OCI-LY7 (cell line): ENCODE measurements at regions not wholly inside any gene's neighbourhood (a gene's known extent, or its start where the extent isn't known, plus 50 kb on each side); places are given as distances from the start of the nearest gene placed in this dataset.
A peak's percentile ranks its signal among the peaks of the same experiment; 100 is the strongest.
"Not testable (repeated sequence)": the region's sequence is repeated elsewhere in the genome, so short reads cannot be mapped to it uniquely, and the experiment has no call there.

ENCODE experiments used
- BruUV-seq: library from RNA; stranded (reverse); fragments of 400-500 nt; replicated peaks from 2 replicates; lab custom pipeline; 2021; lab: Mats Ljungman, UMichigan
- CTCF ChIA-PET: fragments of 300-600 bp; sonication (Branson Sonifier 250); formaldehyde crosslinking; loops from one replicate; lab custom pipeline; 2022; ENCODE audit warnings: antibody characterized with exemption; ENCODE audit not compliant: unreplicated experiment; lab: Charles Lee
- POLR2A ChIA-PET: fragments of 300-600 bp; sonication (Branson Sonifier 250); formaldehyde crosslinking; loops from one replicate; lab custom pipeline; 2022; ENCODE audit warnings: antibody characterized with exemption; lab: Charles Lee
- DNase-seq: peaks from one replicate; pipeline ENCODE4 v3.0.0-alpha.2; 2015; ENCODE audit warnings: low spot score
- H2AFZ ChIP-seq: fragments of 200-600 bp; sonication (generic), shearing (Covaris generic); 2 replicates; pipeline ENCODE4 v1.6.1; 2014; ENCODE audit warnings: mild to moderate bottlenecking, antibody characterized with exemption, low read length, moderate library complexity
- H3K27ac ChIP-seq: fragments of 200-600 bp; sonication (generic); 2 replicates; pipeline ENCODE4 v1.5.1; 2014; ENCODE audit warnings: mixed run types, low read depth, mild to moderate bottlenecking, moderate library complexity, low read length, inconsistent platforms; ENCODE audit not compliant: poor library complexity, severe bottlenecking
- H3K36me3 ChIP-seq: fragments of 200-600 bp; sonication (generic); 2 replicates; pipeline ENCODE4 v1.6.1; 2014; ENCODE audit warnings: mild to moderate bottlenecking, antibody characterized with exemption, low read length, moderate library complexity, mixed read lengths; ENCODE audit not compliant: insufficient read depth
- H3K4me1 ChIP-seq: fragments of 200-600 bp; sonication (generic); 2 replicates; pipeline ENCODE4 v1.5.1; 2014; ENCODE audit warnings: mild to moderate bottlenecking, low read length; ENCODE audit not compliant: insufficient read depth, poor library complexity, severe bottlenecking
- H3K4me2 ChIP-seq: fragments of 200-600 bp; sonication (generic); 2 replicates; pipeline ENCODE4 v1.6.1; 2014; ENCODE audit warnings: mild to moderate bottlenecking, low read length
- H3K4me3 ChIP-seq: fragments of 200-600 bp; sonication (generic); 2 replicates; pipeline ENCODE4 v1.5.1; 2014; ENCODE audit warnings: mild to moderate bottlenecking, low read depth, low read length; ENCODE audit not compliant: poor library complexity, severe bottlenecking
- H3K79me2 ChIP-seq: fragments of 200-600 bp; sonication (generic); 2 replicates; pipeline ENCODE4 v1.6.1; 2016; ENCODE audit warnings: low read depth, mild to moderate bottlenecking, low read length, moderate library complexity, mixed read lengths; ENCODE audit not compliant: insufficient read depth
- H3K9me2 ChIP-seq: fragments of 200-600 bp; sonication (generic); 2 replicates; pipeline ENCODE4 v1.6.1; 2016; ENCODE audit warnings: mild to moderate bottlenecking, low read length, mixed read lengths; ENCODE audit not compliant: insufficient read depth
- H3K9me3 ChIP-seq: fragments of 200-600 bp; sonication (generic); 2 replicates; pipeline ENCODE4 v1.6.1; 2014; ENCODE audit warnings: mild to moderate bottlenecking, mixed run types, low read length, mixed read lengths
- H4K20me1 ChIP-seq: fragments of 200-600 bp; sonication (generic); 2 replicates; pipeline ENCODE4 v1.6.1; 2014; ENCODE audit warnings: mild to moderate bottlenecking, antibody characterized with exemption, low read length, moderate library complexity, mixed read lengths; ENCODE audit not compliant: insufficient read depth
- EZH2phosphoT487 ChIP-seq: fragments of 200-600 bp; sonication (generic); IDR thresholded peaks from 2 replicates; pipeline ENCODE4 v1.6.1; 2018; ENCODE audit warnings: low read depth, borderline replicate concordance, mild to moderate bottlenecking, mixed run types, antibody characterized with exemption, low read length, moderate library complexity, mixed read lengths
- intact Hi-C: fragments of 100-400 bp; cut with micrococcal nuclease; formaldehyde crosslinking; loops from one replicate; pipeline ENCODE4 v1.10.0; 2022; ENCODE audit not compliant: unreplicated experiment
- TF ChIP-seq, protein P1 (sequence below): fragments of 200-600 bp; sonication (generic); conservative IDR thresholded peaks from 2 replicates; pipeline ENCODE4 v1.5.1; 2014; ENCODE audit warnings: mild to moderate bottlenecking, antibody characterized with exemption, low read length, moderate library complexity, mixed read lengths

DNA sequence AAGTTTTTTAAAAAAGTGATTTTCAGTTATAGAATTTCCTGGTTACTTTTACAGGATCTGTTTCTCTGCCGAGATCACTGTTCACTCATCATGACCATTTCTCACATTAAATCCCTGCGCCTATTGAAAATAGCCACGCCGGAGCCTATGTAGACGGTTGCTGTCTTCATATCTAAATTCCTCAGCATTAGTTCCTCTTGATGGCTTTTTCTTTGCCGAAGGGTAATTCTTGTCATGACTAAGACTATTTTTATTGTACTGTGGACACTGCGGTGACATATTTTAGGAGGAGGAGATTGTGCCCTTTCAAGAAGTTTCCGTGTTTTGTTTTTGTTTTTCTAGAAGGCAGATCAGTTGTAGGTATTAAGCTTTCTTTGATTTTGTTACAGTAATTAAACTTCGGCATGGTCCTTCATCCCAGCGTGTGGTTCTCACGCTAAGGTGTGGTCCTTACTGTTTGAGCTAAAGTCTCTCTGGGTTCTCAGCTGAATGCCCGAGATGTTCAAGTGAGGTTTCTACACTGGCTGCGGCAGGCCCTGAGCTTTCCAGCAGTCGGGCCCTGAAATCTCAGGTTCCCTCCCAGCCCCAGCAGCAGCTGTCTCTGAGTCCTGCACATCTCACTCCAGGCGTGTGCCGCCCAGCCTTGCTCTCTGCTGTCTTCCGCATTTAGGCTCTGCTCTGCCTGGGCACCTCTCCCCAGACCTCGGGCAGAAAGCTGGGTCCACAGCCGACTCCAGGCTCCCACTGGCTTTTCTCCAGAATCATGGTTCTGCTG, 1110.5 kb downstream of the TBC1D22A start:
- ChIA-PET POLR2A (interaction anchor here (0.7 to 1.2 kb wide), 2 partner anchors 9 to 15 kb away, joined by 3 to 4 read pairs; no protein-coding TSS in a partner anchor), CTCF (no interaction called here)
- peak overlapping the region; percentile 64 for H3K27ac ChIP-seq
- H3K9me3 ChIP-seq, result peaks cover 16% of the 10 kb centered on the region
- H3K4me1 ChIP-seq, result peaks cover 38% of the 10 kb centered on the region
- no peak overlapping the region for H3K4me3 ChIP-seq
- DNase-seq, result no peak
- no peak for TF ChIP-seq EZH2phosphoT487
- intact Hi-C loops, result loop anchor here (5.0 kb wide), 1 partner anchor 44 kb away; no protein-coding TSS in a partner anchor
- H3K36me3 ChIP-seq, result no peaks in the 10 kb centered on the region
- no peaks in the 10 kb centered on the region for H4K20me1 ChIP-seq
- no peak overlapping the region for H2AFZ ChIP-seq
- H3K4me2 ChIP-seq, result peak overlapping the region; percentile 62
- no peaks in the 10 kb centered on the region for H3K9me2 ChIP-seq
- no peaks in the 10 kb centered on the region for H3K79me2 ChIP-seq
- BruUV-seq, result no TSS peak

GRCh38 chr22:47865626-47866025, 1103.2 kb downstream of the TBC1D22A start:
- TF ChIP-seq, protein P1, sequence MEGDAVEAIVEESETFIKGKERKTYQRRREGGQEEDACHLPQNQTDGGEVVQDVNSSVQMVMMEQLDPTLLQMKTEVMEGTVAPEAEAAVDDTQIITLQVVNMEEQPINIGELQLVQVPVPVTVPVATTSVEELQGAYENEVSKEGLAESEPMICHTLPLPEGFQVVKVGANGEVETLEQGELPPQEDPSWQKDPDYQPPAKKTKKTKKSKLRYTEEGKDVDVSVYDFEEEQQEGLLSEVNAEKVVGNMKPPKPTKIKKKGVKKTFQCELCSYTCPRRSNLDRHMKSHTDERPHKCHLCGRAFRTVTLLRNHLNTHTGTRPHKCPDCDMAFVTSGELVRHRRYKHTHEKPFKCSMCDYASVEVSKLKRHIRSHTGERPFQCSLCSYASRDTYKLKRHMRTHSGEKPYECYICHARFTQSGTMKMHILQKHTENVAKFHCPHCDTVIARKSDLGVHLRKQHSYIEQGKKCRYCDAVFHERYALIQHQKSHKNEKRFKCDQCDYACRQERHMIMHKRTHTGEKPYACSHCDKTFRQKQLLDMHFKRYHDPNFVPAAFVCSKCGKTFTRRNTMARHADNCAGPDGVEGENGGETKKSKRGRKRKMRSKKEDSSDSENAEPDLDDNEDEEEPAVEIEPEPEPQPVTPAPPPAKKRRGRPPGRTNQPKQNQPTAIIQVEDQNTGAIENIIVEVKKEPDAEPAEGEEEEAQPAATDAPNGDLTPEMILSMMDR, result no peak
- TF ChIP-seq EZH2phosphoT487, result no peak
- Histone ChIP-seq H3K4me2 (no peak overlapping the region), H4K20me1 (no peaks in the 10 kb centered on the region), H3K9me3 (peaks cover 22% of the 10 kb centered on the region), H3K36me3 (no peaks in the 10 kb centered on the region), H2AFZ (no peak overlapping the region), H3K4me3 (no peak overlapping the region), H3K79me2 (no peaks in the 10 kb centered on the region), H3K9me2 (no peaks in the 10 kb centered on the region), H3K4me1 (no peaks in the 10 kb centered on the region), H3K27ac (no peak overlapping the region)
- no peak for DNase-seq
- intact Hi-C loops, result no loop called here
- CTCF ChIA-PET, result no interaction called here
- POLR2A ChIA-PET, result no interaction called here
- no TSS peak for BruUV-seq

GRCh38 chr22:47862394-47862793, 1099.9 kb downstream of the TBC1D22A start:
- no peaks in the 10 kb centered on the region for H4K20me1 ChIP-seq
- POLR2A ChIA-PET, result no interaction called here
- peaks cover 10% of the 10 kb centered on the region; the same call in 1 of the 2 replicates for H3K9me3 ChIP-seq
- no peaks in the 10 kb centered on the region for H3K9me2 ChIP-seq
- CTCF ChIA-PET, result no interaction called here
- TF ChIP-seq, protein P1, result no peak
- TF ChIP-seq EZH2phosphoT487, result no peak
- no peak for DNase-seq
- no peak overlapping the region for H3K4me2 ChIP-seq
- intact Hi-C loops, result no loop called here
- H3K79me2 ChIP-seq, result no peaks in the 10 kb centered on the region
- no TSS peak for BruUV-seq
- peaks cover 6% of the 10 kb centered on the region for H3K4me1 ChIP-seq
- no peak overlapping the region for H2AFZ ChIP-seq
- no peaks in the 10 kb centered on the region; the same call in 1 of the 2 replicates for H3K36me3 ChIP-seq
- no peak overlapping the region for H3K4me3 ChIP-seq
- H3K27ac ChIP-seq, result no peak overlapping the region

GRCh38 chr22:47860907-47861306, 1098.5 kb downstream of the TBC1D22A start:
- BruUV-seq, H3K27ac ChIP-seq, POLR2A ChIA-PET, H3K79me2 ChIP-seq, H4K20me1 ChIP-seq, H3K9me2 ChIP-seq, H3K36me3 ChIP-seq, H3K9me3 ChIP-seq, DNase-seq, H3K4me1 ChIP-seq, H2AFZ ChIP-seq, intact Hi-C loops, CTCF ChIA-PET, H3K4me2 ChIP-seq, H3K4me3 ChIP-seq: not testable (repeated sequence)
